ENCODE measurements at regions not wholly inside any gene's neighbourhood (a gene's known extent, or its start where the extent isn't known, plus 50 kb on each side); places are given as distances from the start of the nearest gene placed in this dataset.
A peak's percentile ranks its signal among the peaks of the same experiment; 100 is the strongest.

GRCh38 chr4:137343221-137343620 lies 189.1 kb downstream of the PCDH18 start:
- in situ Hi-C loops (cut with MboI; ENCODE audit: low sequenced_read_pairs), result no loop called here
- H3K4me1 ChIP-seq, result no peaks in the 10 kb centered on the region
- no peaks in the 10 kb centered on the region for H3K9me3 ChIP-seq
- H3K4me3 ChIP-seq, result no peak overlapping the region
- no peaks in the 10 kb centered on the region for H3K36me3 ChIP-seq (replicated peaks)
- no peak for DNase-seq (ENCODE audit: low spot score in 2 of 2)
- H3K27me3 ChIP-seq (ENCODE audit: low read depth), result no peaks in the 10 kb centered on the region

GRCh38 chr4:137333031-137333430 lies 199.3 kb downstream of the PCDH18 start:
- Histone ChIP-seq H3K36me3 (replicated peaks) (no peaks in the 10 kb centered on the region), H3K27me3 (ENCODE audit: low read depth) (no peaks in the 10 kb centered on the region), H3K4me1 (no peaks in the 10 kb centered on the region), H3K4me3 (no peak overlapping the region), H3K9me3 (no peaks in the 10 kb centered on the region; the same call in 1 of the 2 replicates)
- DNase-seq (ENCODE audit: low spot score in 2 of 2), result no peak
- in situ Hi-C loops (cut with MboI; ENCODE audit: low sequenced_read_pairs), result no loop called here

GRCh38 chr4:137312257-137312656 lies 220.0 kb downstream of the PCDH18 start:
- Histone ChIP-seq H3K27me3 (ENCODE audit: low read depth) (no peaks in the 10 kb centered on the region), H3K4me3 (no peak overlapping the region), H3K9me3 (no peaks in the 10 kb centered on the region), H3K36me3 (replicated peaks) (no peaks in the 10 kb centered on the region), H3K4me1 (peaks cover 8% of the 10 kb centered on the region)
- in situ Hi-C loops (cut with MboI; ENCODE audit: low sequenced_read_pairs), result no loop called here
- no peak for DNase-seq (ENCODE audit: low spot score in 2 of 2)

DNA sequence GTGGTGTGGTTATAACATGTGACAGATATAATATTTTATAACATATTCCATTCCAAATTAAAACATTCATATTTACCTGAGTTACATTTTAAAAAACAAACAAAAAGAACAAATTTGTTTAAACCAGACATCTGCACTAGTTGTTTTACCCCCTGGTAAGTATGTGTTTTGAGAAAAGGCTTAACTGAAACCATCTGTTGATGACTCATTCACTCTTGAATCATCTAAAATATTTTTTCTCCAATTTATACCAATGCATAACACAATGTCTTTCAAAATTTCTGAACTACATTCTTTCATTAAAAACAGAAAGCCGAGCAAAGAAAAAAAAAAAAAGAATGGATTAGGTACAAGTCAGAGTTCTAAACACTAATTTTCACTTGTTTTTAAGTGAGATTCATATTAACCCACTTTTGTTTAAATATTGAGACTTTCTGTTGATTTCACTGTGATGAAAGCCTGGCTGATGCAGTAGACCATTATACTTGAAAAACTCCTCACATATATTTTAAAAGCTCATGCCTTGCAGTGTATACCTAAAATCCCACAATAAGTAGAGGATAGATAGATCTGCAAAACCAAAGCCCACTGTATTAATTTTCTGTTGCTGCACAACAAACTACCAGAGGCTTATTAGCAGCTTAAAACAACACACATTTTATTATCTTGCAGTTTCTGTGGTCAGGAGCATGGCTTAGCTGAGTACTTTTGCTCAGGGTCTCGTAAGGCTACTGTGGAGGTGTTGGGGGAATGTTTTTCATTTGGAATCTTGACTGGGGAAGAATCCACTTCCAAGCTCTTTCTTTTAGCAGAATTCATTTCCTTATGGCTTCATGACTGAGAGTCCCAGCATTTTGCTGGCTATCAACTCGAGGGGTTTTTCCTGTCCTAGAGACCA lies 221.5 kb downstream of the PCDH18 start:
- in situ Hi-C loops (cut with MboI; ENCODE audit: low sequenced_read_pairs), result no loop called here
- H3K9me3 ChIP-seq, result no peaks in the 10 kb centered on the region
- no peak overlapping the region for H3K4me3 ChIP-seq
- no peak for DNase-seq (ENCODE audit: low spot score in 2 of 2)
- no peaks in the 10 kb centered on the region for H3K36me3 ChIP-seq (replicated peaks)
- peaks cover 8% of the 10 kb centered on the region for H3K4me1 ChIP-seq
- no peaks in the 10 kb centered on the region for H3K27me3 ChIP-seq (ENCODE audit: low read depth)

GRCh38 chr4:137310166-137310565 lies 222.1 kb downstream of the PCDH18 start:
- DNase-seq (ENCODE audit: low spot score in 2 of 2), result no peak
- no peaks in the 10 kb centered on the region for H3K27me3 ChIP-seq (ENCODE audit: low read depth)
- peaks cover 8% of the 10 kb centered on the region for H3K4me1 ChIP-seq
- no peak overlapping the region for H3K4me3 ChIP-seq
- H3K36me3 ChIP-seq (replicated peaks), result no peaks in the 10 kb centered on the region
- in situ Hi-C loops (cut with MboI; ENCODE audit: low sequenced_read_pairs), result no loop called here
- H3K9me3 ChIP-seq, result no peaks in the 10 kb centered on the region

DNA sequence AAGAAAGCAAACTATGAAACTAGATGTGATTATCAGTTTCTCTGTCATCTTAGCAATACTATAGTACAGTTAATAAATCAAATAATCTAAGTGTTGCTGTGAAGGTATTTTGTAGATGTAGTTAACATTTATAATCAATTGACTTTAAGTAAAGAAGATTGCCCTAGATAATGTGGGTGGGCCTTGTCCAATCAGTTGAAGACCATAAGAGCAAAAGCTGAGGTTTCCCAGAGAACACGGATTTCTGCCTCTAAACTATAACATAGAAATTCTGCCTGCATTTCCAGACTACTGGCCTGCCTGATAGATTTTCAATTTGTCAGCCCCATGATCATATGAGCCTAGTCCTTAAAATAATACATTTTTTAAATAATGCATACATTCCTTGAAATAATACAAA lies 222.9 kb downstream of the PCDH18 start:
- Histone ChIP-seq H3K4me3 (no peak overlapping the region), H3K27me3 (ENCODE audit: low read depth) (no peaks in the 10 kb centered on the region), H3K36me3 (replicated peaks) (no peaks in the 10 kb centered on the region), H3K4me1 (peaks cover 8% of the 10 kb centered on the region), H3K9me3 (no peaks in the 10 kb centered on the region)
- in situ Hi-C loops (cut with MboI; ENCODE audit: low sequenced_read_pairs), result no loop called here
- DNase-seq (ENCODE audit: low spot score in 2 of 2), result no peak

DNA sequence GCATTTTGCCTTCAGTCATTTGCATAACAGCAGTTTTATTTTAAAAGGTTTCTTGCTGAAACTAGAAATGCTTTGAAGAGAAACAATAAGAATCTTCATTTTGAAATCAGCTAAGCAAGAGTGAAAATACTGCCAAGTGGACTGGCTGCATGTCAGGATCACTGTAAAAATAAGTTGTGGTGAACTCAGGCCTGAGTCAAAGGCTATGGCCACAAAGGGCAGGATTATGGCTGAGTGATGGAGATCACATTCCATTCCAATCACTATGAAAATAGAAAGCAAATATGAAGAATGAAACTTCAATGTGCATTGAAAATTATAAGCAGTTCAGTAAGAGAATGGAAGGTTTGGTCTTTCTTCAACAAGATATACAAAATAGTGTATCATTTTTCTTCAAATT lies 224.5 kb downstream of the PCDH18 start:
- Histone ChIP-seq H3K36me3 (replicated peaks) (no peaks in the 10 kb centered on the region), H3K4me3 (no peak overlapping the region), H3K4me1 (peaks cover 8% of the 10 kb centered on the region), H3K27me3 (ENCODE audit: low read depth) (no peaks in the 10 kb centered on the region), H3K9me3 (no peaks in the 10 kb centered on the region)
- DNase-seq (ENCODE audit: low spot score in 2 of 2), result peak in 1 of 2 experiments; percentile 10
- in situ Hi-C loops (cut with MboI; ENCODE audit: low sequenced_read_pairs), result no loop called here

DNA sequence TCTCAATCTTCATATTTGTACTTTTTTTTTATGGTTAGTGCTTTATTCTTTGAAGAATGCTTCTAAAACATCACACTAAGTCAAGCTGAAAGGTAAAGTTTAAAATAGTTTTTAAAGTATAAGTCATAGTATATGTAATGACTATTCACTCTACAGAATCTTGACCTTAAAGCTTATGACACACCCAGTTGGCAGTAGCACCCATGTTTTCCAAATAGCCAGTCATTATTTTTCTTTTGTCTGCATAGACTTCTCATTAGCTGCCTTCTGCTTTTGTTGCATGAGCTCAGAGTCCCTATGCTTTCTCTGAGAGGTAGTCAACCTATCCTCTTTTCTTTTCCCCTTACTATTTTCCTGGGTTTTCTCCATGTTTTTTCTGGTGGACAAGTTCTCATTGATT lies 231.5 kb downstream of the PCDH18 start:
- in situ Hi-C loops (cut with MboI; ENCODE audit: low sequenced_read_pairs), result no loop called here
- Histone ChIP-seq H3K27me3 (ENCODE audit: low read depth) (no peaks in the 10 kb centered on the region), H3K4me3 (no peak overlapping the region), H3K36me3 (replicated peaks) (no peaks in the 10 kb centered on the region), H3K4me1 (peaks cover 4% of the 10 kb centered on the region), H3K9me3 (no peaks in the 10 kb centered on the region)
- no peak for DNase-seq (ENCODE audit: low spot score in 2 of 2)

- H3K4me3 ChIP-seq, result no peak overlapping the region
- no peak for DNase-seq (ENCODE audit: low spot score in 2 of 2)
- in situ Hi-C loops (cut with MboI; ENCODE audit: low sequenced_read_pairs), result no loop called here
- H3K9me3 ChIP-seq, result no peaks in the 10 kb centered on the region
- H3K4me1 ChIP-seq, result peaks cover 4% of the 10 kb centered on the region
- no peaks in the 10 kb centered on the region for H3K27me3 ChIP-seq (ENCODE audit: low read depth)
- no peaks in the 10 kb centered on the region for H3K36me3 ChIP-seq (replicated peaks)
Measured at GRCh38 chr4:137299281-137299680, 233.0 kb downstream of the PCDH18 start.

DNA sequence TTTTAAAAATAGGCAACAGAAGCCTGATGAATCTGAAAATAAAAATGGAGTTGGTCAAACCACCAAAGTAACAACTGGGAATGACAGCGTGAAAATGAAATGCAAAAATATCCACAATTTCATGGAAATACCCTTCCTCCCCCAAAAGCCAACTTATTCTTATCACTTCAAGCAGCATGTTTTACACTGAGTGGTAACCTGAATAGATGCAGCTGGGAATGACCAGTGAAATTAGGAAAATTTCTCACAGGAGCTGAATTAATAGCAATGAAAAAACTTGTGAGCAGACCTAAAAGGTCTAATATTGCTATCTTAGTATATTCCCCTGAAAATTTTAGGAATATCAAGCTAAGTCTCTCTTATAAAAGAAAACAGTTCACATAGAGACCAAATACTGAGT lies 239.0 kb downstream of the PCDH18 start:
- Histone ChIP-seq H3K4me3 (no peak overlapping the region), H3K4me1 (peaks cover 4% of the 10 kb centered on the region), H3K36me3 (replicated peaks) (no peaks in the 10 kb centered on the region), H3K27me3 (ENCODE audit: low read depth) (no peaks in the 10 kb centered on the region), H3K9me3 (no peaks in the 10 kb centered on the region)
- in situ Hi-C loops (cut with MboI; ENCODE audit: low sequenced_read_pairs), result no loop called here
- DNase-seq (ENCODE audit: low spot score in 2 of 2), result no peak

DNA sequence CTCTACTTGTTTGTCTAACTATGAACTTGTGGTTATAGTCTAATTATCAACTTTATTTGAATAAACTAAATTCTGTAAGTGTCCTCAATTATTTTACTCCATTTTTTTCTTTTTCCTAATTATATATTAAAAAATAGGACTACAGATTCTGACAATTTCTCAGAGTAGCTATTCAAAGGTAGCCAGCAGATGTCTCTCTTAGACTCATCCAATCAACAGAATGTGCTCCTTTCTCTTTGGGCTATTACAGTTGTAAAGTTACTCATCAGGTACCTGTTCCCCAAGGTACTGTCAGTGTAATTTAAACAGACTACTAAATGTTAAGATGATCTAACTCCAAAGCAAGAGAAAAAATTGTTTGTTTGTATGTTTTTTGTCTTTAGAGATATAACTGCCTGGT lies 248.6 kb downstream of the PCDH18 start:
- Histone ChIP-seq H3K4me3 (no peak overlapping the region), H3K27me3 (ENCODE audit: low read depth) (no peaks in the 10 kb centered on the region), H3K4me1 (no peaks in the 10 kb centered on the region), H3K9me3 (no peaks in the 10 kb centered on the region), H3K36me3 (replicated peaks) (no peaks in the 10 kb centered on the region)
- DNase-seq (ENCODE audit: low spot score in 2 of 2), result no peak
- in situ Hi-C loops (cut with MboI; ENCODE audit: low sequenced_read_pairs), result no loop called here

DNA sequence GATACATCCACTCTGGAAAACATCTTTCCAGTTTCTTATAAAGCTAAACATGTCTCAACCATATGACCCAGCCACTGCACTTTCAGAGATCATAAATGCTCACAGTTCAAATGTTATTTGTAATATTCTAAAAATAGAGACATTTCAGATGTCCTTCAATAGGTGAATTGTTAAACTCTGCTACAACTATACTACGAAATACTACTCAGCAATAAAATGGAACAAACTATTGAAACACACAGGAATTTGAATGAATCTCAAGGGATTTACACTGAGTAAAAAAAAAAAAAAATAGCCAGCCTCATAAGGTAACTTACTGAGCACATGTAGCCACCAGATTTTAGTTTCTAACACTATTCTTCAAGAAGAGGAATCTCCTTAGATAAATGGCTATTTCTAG lies 253.9 kb downstream of the PCDH18 start:
- no peak overlapping the region for H3K4me3 ChIP-seq
- H3K4me1 ChIP-seq, result no peaks in the 10 kb centered on the region
- in situ Hi-C loops (cut with MboI; ENCODE audit: low sequenced_read_pairs), result no loop called here
- H3K27me3 ChIP-seq (ENCODE audit: low read depth), result no peaks in the 10 kb centered on the region
- no peaks in the 10 kb centered on the region for H3K9me3 ChIP-seq
- no peak for DNase-seq (ENCODE audit: low spot score in 2 of 2)
- no peaks in the 10 kb centered on the region for H3K36me3 ChIP-seq (replicated peaks)

GRCh38 chr4:137274404-137274803 lies 257.9 kb downstream of the PCDH18 start:
- no peak for DNase-seq (ENCODE audit: low spot score in 2 of 2)
- H3K27me3 ChIP-seq (ENCODE audit: low read depth), result no peaks in the 10 kb centered on the region
- no peaks in the 10 kb centered on the region for H3K36me3 ChIP-seq (replicated peaks)
- in situ Hi-C loops (cut with MboI; ENCODE audit: low sequenced_read_pairs), result no loop called here
- H3K9me3 ChIP-seq, result no peaks in the 10 kb centered on the region; the same call in 1 of the 2 replicates
- H3K4me3 ChIP-seq, result no peak overlapping the region
- H3K4me1 ChIP-seq, result no peaks in the 10 kb centered on the region

DNA sequence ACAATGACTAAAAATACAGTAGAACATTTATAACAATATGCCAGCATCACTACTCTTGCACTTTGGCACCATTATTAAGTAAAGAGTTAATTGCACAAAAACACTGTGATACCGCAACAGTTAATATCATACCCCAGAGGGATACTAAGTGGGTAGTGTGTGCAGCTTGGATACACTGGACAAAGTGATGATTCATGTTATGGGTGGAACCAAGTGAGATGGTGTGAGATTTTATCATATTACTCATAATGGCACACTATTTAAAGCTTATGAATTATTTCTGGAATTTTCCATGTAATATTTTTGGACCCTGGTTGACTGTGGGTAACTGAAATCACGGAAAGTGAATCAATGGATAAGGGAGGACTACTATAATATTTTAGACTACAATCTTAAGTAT lies 265.3 kb downstream of the PCDH18 start:
- DNase-seq (ENCODE audit: low spot score in 2 of 2), result no peak
- Histone ChIP-seq H3K4me1 (peaks cover 15% of the 10 kb centered on the region), H3K27me3 (ENCODE audit: low read depth) (no peaks in the 10 kb centered on the region), H3K4me3 (no peak overlapping the region), H3K36me3 (replicated peaks) (no peaks in the 10 kb centered on the region), H3K9me3 (no peaks in the 10 kb centered on the region)
- in situ Hi-C loops (cut with MboI; ENCODE audit: low sequenced_read_pairs), result no loop called here

DNA sequence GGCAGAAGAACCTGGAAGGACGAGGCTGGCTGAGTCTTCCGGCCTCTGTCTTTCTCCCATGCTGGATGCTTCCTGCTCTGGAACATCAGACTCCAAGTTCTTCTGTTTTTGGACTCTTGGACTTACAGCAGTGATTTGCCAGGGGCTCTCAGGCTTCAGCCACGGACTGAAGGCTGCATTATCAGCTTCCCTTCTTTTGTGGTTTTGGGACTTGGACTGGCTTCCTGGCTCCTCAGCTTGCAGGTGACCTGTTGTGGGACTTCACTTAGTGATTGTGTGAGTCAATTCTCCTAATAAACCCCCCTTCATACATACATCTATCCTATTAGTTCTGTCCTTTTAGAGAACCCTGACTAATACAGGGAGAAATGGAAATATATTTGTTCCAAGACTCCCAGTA lies 265.8 kb downstream of the PCDH18 start:
- in situ Hi-C loops (cut with MboI; ENCODE audit: low sequenced_read_pairs), result no loop called here
- H3K36me3 ChIP-seq (replicated peaks), result no peaks in the 10 kb centered on the region
- peaks cover 20% of the 10 kb centered on the region for H3K4me1 ChIP-seq
- no peak for DNase-seq (ENCODE audit: low spot score in 2 of 2)
- no peaks in the 10 kb centered on the region for H3K9me3 ChIP-seq
- no peak overlapping the region for H3K4me3 ChIP-seq
- no peaks in the 10 kb centered on the region for H3K27me3 ChIP-seq (ENCODE audit: low read depth)
